ENCODE measurements at regions not wholly inside any gene's neighbourhood (a gene's known extent, or its start where the extent isn't known, plus 50 kb on each side); places are given as distances from the start of the nearest gene placed in this dataset.

GRCh38 chr1:60762911-60763310 lies 319.4 kb upstream of the NFIA start:
- Histone ChIP-seq H3K36me3 (ENCODE audit: control insufficient read depth, low read length) (no peaks in the 10 kb centered on the region), H3K9me3 (ENCODE audit: control insufficient read depth, insufficient read depth, low read length) (no peaks in the 10 kb centered on the region)

GRCh38 chr1:60762176-60762575 lies 320.2 kb upstream of the NFIA start:
- Histone ChIP-seq H3F3A (ENCODE audit: control insufficient read depth, insufficient read depth) (no peaks in the 10 kb centered on the region), H3K36me3 (ENCODE audit: control insufficient read depth, low read length) (no peaks in the 10 kb centered on the region), H3K27me3 (ENCODE audit: control insufficient read depth, low read length) (no peaks in the 10 kb centered on the region), H3K79me2 (ENCODE audit: control insufficient read depth, low read length) (no peaks in the 10 kb centered on the region), H3K27ac (ENCODE audit: low read depth, low read length) (no peak overlapping the region), H3K4me2 (ENCODE audit: low read length) (no peak overlapping the region), H3K9me2 (replicated peaks; ENCODE audit: control insufficient read depth, low read length) (no peaks in the 10 kb centered on the region), H4K20me1 (ENCODE audit: control insufficient read depth, insufficient read depth, low read depth, low read length) (no peaks in the 10 kb centered on the region), H3K9me3 (ENCODE audit: control insufficient read depth, insufficient read depth, low read length) (no peaks in the 10 kb centered on the region), H3K4me1 (ENCODE audit: control insufficient read depth, low read length) (no peaks in the 10 kb centered on the region), H3K4me3 (ENCODE audit: low read length) (no peak overlapping the region)
- TF ChIP-seq EZH2phosphoT487 (IDR thresholded peaks at IDR 0.05; ENCODE audit: borderline replicate concordance, low read length) (no peak), CTCF (IDR thresholded peaks at IDR 0.05; ENCODE audit: low read depth, low read length, poor library complexity, severe bottlenecking) (no peak)

More at GRCh38 chr1:60762911-60763310, 319.4 kb upstream of the NFIA start:
- no peak overlapping the region for H3K27ac ChIP-seq (ENCODE audit: low read depth, low read length)
- no peaks in the 10 kb centered on the region for H3K79me2 ChIP-seq (ENCODE audit: control insufficient read depth, low read length)
- no peak overlapping the region for H3K4me2 ChIP-seq (ENCODE audit: low read length)
- no peaks in the 10 kb centered on the region for H3F3A ChIP-seq (ENCODE audit: control insufficient read depth, insufficient read depth)
- H3K27me3 ChIP-seq (ENCODE audit: control insufficient read depth, low read length) = no peaks in the 10 kb centered on the region
- TF ChIP-seq EZH2phosphoT487 (IDR thresholded peaks at IDR 0.05; ENCODE audit: borderline replicate concordance, low read length) (no peak), CTCF (IDR thresholded peaks at IDR 0.05; ENCODE audit: low read depth, low read length, poor library complexity, severe bottlenecking) (no peak)
- no peak overlapping the region for H3K4me3 ChIP-seq (ENCODE audit: low read length)
- H4K20me1 ChIP-seq (ENCODE audit: control insufficient read depth, insufficient read depth, low read depth, low read length) = no peaks in the 10 kb centered on the region
- no peaks in the 10 kb centered on the region for H3K9me2 ChIP-seq (replicated peaks; ENCODE audit: control insufficient read depth, low read length)
- H3K4me1 ChIP-seq (ENCODE audit: control insufficient read depth, low read length) = no peaks in the 10 kb centered on the region

GRCh38 chr1:60759291-60759690 lies 323.1 kb upstream of the NFIA start:
- H3K9me3 ChIP-seq (ENCODE audit: control insufficient read depth, insufficient read depth, low read length) = no peaks in the 10 kb centered on the region
- H3K4me1 ChIP-seq (ENCODE audit: control insufficient read depth, low read length) = no peaks in the 10 kb centered on the region
- no peak overlapping the region for H3K4me3 ChIP-seq (ENCODE audit: low read length)
- TF ChIP-seq EZH2phosphoT487 (IDR thresholded peaks at IDR 0.05; ENCODE audit: borderline replicate concordance, low read length) (no peak), CTCF (IDR thresholded peaks at IDR 0.05; ENCODE audit: low read depth, low read length, poor library complexity, severe bottlenecking) (no peak)
- no peaks in the 10 kb centered on the region for H3K27me3 ChIP-seq (ENCODE audit: control insufficient read depth, low read length)
- H3K9me2 ChIP-seq (replicated peaks; ENCODE audit: control insufficient read depth, low read length) = no peaks in the 10 kb centered on the region
- H3K36me3 ChIP-seq (ENCODE audit: control insufficient read depth, low read length) = no peaks in the 10 kb centered on the region
- no peak overlapping the region for H3K4me2 ChIP-seq (ENCODE audit: low read length)
- H3K79me2 ChIP-seq (ENCODE audit: control insufficient read depth, low read length) = no peaks in the 10 kb centered on the region
- H3K27ac ChIP-seq (ENCODE audit: low read depth, low read length) = no peak overlapping the region
- no peaks in the 10 kb centered on the region for H4K20me1 ChIP-seq (ENCODE audit: control insufficient read depth, insufficient read depth, low read depth, low read length)
- no peaks in the 10 kb centered on the region for H3F3A ChIP-seq (ENCODE audit: control insufficient read depth, insufficient read depth)

GRCh38 chr1:60757485-60757884 lies 324.9 kb upstream of the NFIA start:
- no peaks in the 10 kb centered on the region for H3K4me1 ChIP-seq (ENCODE audit: control insufficient read depth, low read length)
- H4K20me1 ChIP-seq (ENCODE audit: control insufficient read depth, insufficient read depth, low read depth, low read length) = no peaks in the 10 kb centered on the region
- H3K9me3 ChIP-seq (ENCODE audit: control insufficient read depth, insufficient read depth, low read length) = no peaks in the 10 kb centered on the region
- no peak overlapping the region for H3K4me3 ChIP-seq (ENCODE audit: low read length)
- H3K79me2 ChIP-seq (ENCODE audit: control insufficient read depth, low read length) = no peaks in the 10 kb centered on the region
- H3K36me3 ChIP-seq (ENCODE audit: control insufficient read depth, low read length) = no peaks in the 10 kb centered on the region
- no peaks in the 10 kb centered on the region for H3F3A ChIP-seq (ENCODE audit: control insufficient read depth, insufficient read depth)
- no peak overlapping the region for H3K4me2 ChIP-seq (ENCODE audit: low read length)
- no peaks in the 10 kb centered on the region for H3K9me2 ChIP-seq (replicated peaks; ENCODE audit: control insufficient read depth, low read length)
- H3K27ac ChIP-seq (ENCODE audit: low read depth, low read length) = no peak overlapping the region
- TF ChIP-seq EZH2phosphoT487 (IDR thresholded peaks at IDR 0.05; ENCODE audit: borderline replicate concordance, low read length) (no peak), CTCF (IDR thresholded peaks at IDR 0.05; ENCODE audit: low read depth, low read length, poor library complexity, severe bottlenecking) (no peak)
- no peaks in the 10 kb centered on the region for H3K27me3 ChIP-seq (ENCODE audit: control insufficient read depth, low read length)

Measured in DOHH2 (cell line).